ENCODE measurements at regions not wholly inside any gene's neighbourhood (a gene's known extent, or its start where the extent isn't known, plus 50 kb on each side); places are given as distances from the start of the nearest gene placed in this dataset.

- in situ Hi-C loops (cut with MboI): no loop called here
- SMC1A ChIA-PET (ENCODE audit: uncharacterized antibody, unreplicated experiment): no interaction called here
Measured at GRCh38 chr13:38577048-38577447, 109.8 kb upstream of the FREM2 start.

More at GRCh38 chr13:38577048-38577447, 109.8 kb upstream of the FREM2 start:
- 8% methylated on average over 3 of the region's 3 CpGs for WGBS (ENCODE audit: insufficient coverage, insufficient replicate concordance, low lambda C conversion rate, missing lambda C conversion rate)
- CTCF ChIA-PET: interaction anchor here (0.6 kb wide), 1 partner anchor 13 kb away, joined by 3 read pairs; no protein-coding TSS in a partner anchor
- intact Hi-C loops (cut with micrococcal nuclease; ENCODE audit: unreplicated experiment): loop anchor here (5.0 kb wide), 1 partner anchor 335 kb away; no protein-coding TSS in a partner anchor
- DNase-seq (ENCODE audit: low read depth, low spot score) (no peak), ATAC-seq (peak; percentile 57; the same call in 1 of the 3 replicates), FAIRE-seq (no peak)
- POLR2A ChIA-PET: no interaction called here
- Histone ChIP-seq H3K4me3 (no peak overlapping the region), H2AFZ (ENCODE audit: control insufficient read depth, low read depth, low read length) (no peak overlapping the region), H3K9me3 (replicated peaks; ENCODE audit: control insufficient read depth, insufficient read depth, low read length) (no peaks in the 10 kb centered on the region), H3K27ac (ENCODE audit: control insufficient read depth, insufficient read depth) (no peak overlapping the region), H3K36me3 (ENCODE audit: control insufficient read depth in 2 of 2, insufficient read depth in 2 of 2, low read length in 1 of 2) (no peaks in the 10 kb centered on the region), H3K9ac (ENCODE audit: control insufficient read depth, insufficient read depth, low read length) (no peak overlapping the region), H3K79me2 (ENCODE audit: control insufficient read depth, insufficient read depth, low read length) (no peaks in the 10 kb centered on the region), H4K20me1 (ENCODE audit: control insufficient read depth, insufficient read depth) (no peaks in the 10 kb centered on the region), H3K4me1 (ENCODE audit: control insufficient read depth, insufficient read depth, low read length) (no peaks in the 10 kb centered on the region), H3K4me2 (ENCODE audit: control insufficient read depth, insufficient read depth) (no peak overlapping the region), H3K27me3 (replicated peaks in 1 of 2; ENCODE audit: control insufficient read depth in 2 of 2, insufficient read depth in 2 of 2, low read length in 1 of 2) (no peaks in the 10 kb centered on the region)
- RAD21 ChIA-PET (ENCODE audit: unreplicated experiment): interaction anchor here (0.6 to 0.9 kb wide), 2 partner anchors 41 to 290 kb away, joined by 3 to 4 read pairs; no protein-coding TSS in a partner anchor
- TF ChIP-seq REST (IDR thresholded peaks at IDR 0.05; ENCODE audit: low read depth, low read length) (peak; percentile 59; the same call in 1 of the 2 replicates), SRF (IDR thresholded peaks at IDR 0.05; ENCODE audit: low read depth in 2 of 2, low read length in 2 of 2) (no peak), SREBF1 (IDR thresholded peaks at IDR 0.05; ENCODE audit: low read length) (no peak), MTA3 (IDR thresholded peaks at IDR 0.05; ENCODE audit: borderline replicate concordance, low read length) (no peak), SKIL (IDR thresholded peaks at IDR 0.05; ENCODE audit: low read depth, poor library complexity, severe bottlenecking) (no peak), NR2C2 (IDR thresholded peaks at IDR 0.05; ENCODE audit: borderline replicate concordance, control insufficient read depth, insufficient read length, low read depth) (no peak), NR2F1 (conservative IDR thresholded peaks at IDR 0.05) (no peak), CTCF (IDR thresholded peaks at IDR 0.05 in 2 of 3, conservative IDR thresholded peaks at IDR 0.05 in 1 of 3; ENCODE audit: control insufficient read depth in 2 of 3, extremely low read depth in 1 of 3, insufficient read depth in 1 of 3, low read depth in 3 of 3, low read length in 3 of 3) (0 out of 6 replicates have a peak, but pooled peaks of 1 of the 3 experiments have one; percentile 3)
- no TSS peak for BruUV-seq (replicated peaks)

Measured in GM12878 (cell line).